ENCODE measurements at regions not wholly inside any gene's neighbourhood (a gene's known extent, or its start where the extent isn't known, plus 50 kb on each side); places are given as distances from the start of the nearest gene placed in this dataset.
"Not testable (repeated sequence)": the region's sequence is repeated elsewhere in the genome, so short reads cannot be mapped to it uniquely, and the experiment has no call there.

DNA sequence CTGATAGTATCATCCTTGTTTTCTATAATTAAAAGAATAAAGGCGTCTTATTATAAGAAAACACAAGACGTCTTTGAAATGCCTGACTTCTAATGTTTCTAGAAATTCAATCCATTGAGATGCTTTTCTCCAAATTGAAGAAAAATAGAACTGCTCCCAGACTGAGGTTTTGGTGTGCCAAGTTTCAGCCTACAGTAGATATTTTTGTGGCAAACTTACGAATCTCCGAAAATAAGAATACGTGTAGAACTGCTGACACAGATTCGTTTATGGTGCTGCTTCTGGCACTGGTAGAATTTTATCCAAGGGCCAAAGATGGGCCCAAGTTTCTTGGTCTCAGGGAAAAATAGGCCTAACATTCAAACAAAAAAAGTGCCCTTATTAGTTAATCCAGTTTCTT lies 554.5 kb upstream of the NR5A2 start:
- DNase-seq (ENCODE audit: extremely low read depth, low read depth), result no peak

DNA sequence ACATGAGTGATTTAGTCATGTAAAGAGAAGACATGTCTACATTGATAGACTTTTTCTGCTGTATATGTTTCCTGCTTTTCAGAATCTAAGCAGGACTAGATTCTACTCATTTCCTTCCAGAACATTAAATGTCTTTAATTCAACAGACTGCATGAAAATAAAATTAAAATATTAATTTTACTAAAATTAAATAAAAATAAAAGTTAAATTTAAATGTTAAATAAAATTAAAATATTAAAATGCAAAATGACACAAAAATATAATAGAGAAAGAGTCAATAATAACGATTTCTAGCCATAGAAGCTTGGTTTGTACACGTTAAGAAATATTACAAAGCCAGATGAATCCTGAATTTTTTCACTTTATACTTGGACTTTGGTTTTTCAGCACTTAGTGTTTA lies 552.8 kb upstream of the NR5A2 start:
- DNase-seq (ENCODE audit: extremely low read depth, low read depth), result no peak

DNA sequence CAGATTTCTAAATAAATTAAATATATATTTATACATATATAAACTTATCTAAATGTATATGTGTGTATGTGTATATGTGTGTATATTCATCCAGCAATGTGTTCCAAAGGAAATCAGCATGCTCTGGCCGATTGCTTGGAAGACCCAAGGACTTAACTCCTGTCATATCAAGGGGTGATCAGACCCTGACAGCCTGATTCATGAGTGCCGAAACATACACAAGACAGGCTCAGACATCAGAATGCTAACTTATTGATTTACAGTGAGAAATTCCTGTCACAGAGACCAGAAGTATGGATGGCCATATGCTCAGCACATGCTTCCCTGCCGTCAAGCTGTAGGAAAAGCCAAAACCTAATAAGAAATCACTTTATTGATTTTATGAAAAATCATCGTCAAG lies 545.1 kb upstream of the NR5A2 start:
- no peak for DNase-seq (ENCODE audit: extremely low read depth, low read depth)

DNA sequence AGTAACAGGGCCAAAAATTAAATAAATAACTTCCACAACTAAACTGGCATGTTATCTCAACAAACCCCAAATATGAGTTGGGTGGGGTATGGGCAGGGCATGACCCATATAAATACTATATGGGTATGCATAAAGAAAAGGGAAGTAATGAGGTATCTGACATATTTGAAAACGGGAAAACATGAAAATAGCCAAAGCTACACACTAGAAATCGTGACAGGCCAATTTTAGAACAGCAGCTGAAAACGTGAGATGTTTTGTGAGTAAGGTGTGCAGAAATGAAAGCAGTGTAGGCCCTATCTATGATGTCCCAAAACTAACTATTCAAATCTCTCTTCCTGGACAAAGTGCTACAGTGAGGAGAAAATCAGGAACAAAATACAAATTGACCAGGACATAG lies 537.9 kb upstream of the NR5A2 start:
- no peak for DNase-seq (ENCODE audit: extremely low read depth, low read depth)

DNA sequence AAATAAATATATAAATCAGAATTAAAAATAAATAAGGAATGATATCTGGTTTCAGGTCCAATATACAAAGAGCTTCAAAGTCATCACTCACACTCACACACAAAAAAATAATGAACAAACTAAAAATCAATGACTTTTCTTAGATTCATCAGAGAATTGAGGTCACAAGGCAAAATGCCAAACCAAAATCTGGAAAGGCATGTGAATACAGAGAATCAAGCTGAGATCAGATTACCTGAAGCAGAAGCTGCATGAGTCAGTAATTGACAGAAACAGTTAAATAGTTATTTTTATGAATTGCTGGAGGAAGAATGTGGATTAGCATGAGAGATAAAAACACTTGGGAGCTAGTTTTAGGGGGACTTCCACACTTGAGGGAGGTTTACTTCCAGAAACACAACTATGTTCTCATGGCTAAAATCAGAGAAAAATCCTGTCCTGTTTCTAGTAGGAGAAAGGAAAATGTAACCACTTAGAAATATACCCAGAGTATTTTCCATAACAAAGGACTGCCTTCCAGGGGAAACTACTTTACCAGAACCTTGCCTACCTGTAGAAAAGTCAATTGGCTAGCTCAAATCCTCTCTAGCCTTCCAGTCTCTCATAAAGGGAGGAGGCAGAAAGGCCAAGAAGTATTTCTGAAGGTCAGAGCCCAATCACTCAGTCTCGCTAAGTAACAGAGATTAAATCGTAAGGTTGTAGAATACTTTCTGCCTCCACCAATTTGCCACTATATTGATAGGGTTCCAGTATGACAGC lies 536.6 kb upstream of the NR5A2 start:
- DNase-seq (ENCODE audit: extremely low read depth, low read depth), result no peak

DNA sequence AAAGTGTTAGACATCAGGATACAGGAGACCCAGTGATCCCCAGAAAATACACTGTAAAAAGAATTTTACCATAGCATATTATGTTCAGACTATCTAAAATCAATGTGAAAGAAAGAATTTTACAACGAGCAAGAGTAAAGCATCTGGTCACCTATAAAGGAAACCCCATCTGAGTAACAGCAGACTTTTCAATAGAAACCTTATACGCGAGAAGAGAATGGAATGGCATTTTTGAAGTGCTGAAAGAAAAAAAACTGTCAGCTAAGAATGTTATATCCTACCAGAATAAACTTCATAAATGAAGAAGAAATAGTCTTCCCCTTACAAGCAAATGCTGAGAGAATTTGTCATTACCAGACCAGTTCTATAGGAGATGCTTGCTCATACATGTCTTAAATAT lies 532.1 kb upstream of the NR5A2 start:
- no peak for DNase-seq (ENCODE audit: extremely low read depth, low read depth)

DNA sequence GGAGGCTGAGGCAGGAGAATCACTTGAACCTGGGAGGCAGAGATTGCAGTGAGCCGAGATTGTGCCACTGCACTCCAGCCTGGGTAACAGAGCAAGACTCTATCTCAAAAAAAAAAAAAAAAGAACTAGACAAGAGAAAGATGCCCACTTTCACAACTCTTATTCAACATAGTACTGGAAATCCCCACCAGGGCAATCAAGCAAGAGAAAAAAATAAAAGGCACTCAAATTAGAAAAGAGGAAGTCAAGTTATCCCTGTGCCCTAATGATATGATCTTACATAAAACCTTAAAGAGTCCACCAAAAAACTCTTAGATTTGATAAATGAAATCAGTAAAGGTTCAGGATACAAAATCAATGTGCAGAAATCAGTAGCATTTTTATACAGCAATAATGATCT lies 528.7 kb upstream of the NR5A2 start:
- DNase-seq (ENCODE audit: extremely low read depth, low read depth), result not testable (repeated sequence)

DNA sequence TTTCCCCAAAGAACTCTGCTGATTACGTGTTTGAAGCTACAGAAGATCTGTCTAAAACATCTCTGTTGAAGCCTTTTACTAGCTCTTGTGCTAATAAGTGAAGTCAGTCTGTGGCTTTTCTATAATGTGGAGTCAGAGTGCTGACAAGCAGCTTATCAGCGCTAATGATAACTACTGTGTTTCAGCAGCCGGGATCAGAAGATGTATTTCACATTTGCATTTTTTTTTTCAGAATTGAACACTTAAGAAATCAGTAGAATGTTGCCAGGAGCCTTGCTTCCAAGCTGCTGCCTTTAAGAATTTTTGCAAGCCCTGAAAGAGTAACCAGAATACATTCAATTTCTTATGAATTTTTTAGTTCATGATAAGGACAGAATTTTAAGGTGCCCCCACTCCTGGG lies 519.4 kb upstream of the NR5A2 start:
- no peak for DNase-seq (ENCODE audit: extremely low read depth, low read depth)

DNA sequence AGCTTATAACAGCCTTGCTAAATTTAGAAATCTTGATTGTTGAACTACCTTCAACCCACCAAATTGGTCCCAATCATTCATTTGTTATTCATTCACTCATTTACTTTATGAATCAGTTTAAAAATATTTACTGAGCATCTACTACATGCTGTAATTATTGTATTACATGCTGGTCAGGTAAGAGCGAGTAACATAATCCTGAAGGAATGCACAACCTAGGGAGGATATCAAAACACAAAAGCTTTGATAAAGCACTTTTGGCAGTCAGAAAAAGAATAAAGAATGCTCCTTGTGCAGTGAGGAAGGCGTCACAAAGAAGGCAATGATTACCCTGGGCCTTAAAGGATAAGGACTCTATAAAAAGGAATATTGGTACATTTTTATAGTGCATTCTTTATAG lies 518.9 kb upstream of the NR5A2 start:
- no peak for DNase-seq (ENCODE audit: extremely low read depth, low read depth)

DNA sequence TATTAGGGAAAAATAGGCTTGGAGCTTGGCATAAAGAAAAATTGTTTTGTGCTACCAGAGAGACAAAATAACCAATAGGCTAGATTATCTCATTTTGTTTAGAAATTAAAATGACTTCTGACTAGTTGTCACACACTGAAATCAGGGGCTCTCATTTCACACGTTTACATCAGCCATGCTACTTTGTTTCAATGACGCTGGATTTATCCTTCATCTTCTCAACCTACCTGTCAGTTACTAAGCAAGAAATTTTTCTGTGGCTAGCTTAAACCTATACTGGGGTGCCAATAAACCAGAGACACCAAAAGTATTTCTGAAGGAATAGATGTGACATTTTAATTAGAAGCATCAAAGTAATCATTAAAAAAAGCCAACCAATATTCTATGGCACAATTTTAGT lies 518.1 kb upstream of the NR5A2 start:
- no peak for DNase-seq (ENCODE audit: extremely low read depth, low read depth)

DNA sequence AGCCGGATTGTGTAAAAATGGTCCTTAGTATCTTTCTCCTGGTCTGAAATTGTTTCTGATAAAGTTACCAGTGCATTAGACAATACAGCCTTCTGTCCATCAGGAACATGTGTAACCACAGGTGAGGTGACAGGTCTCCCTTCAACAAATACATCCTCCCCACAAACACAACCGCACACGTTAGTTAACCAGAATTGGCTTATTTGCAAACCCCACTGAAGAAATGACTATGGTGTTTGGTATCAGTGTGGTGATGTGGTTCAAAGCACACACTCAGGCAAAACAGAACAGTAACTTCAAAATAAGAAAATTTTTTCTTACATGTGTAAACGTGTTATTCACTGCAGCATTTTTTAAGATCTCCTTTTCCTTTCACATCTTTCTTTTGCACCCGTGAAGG lies 517.2 kb upstream of the NR5A2 start:
- no peak for DNase-seq (ENCODE audit: extremely low read depth, low read depth)

DNA sequence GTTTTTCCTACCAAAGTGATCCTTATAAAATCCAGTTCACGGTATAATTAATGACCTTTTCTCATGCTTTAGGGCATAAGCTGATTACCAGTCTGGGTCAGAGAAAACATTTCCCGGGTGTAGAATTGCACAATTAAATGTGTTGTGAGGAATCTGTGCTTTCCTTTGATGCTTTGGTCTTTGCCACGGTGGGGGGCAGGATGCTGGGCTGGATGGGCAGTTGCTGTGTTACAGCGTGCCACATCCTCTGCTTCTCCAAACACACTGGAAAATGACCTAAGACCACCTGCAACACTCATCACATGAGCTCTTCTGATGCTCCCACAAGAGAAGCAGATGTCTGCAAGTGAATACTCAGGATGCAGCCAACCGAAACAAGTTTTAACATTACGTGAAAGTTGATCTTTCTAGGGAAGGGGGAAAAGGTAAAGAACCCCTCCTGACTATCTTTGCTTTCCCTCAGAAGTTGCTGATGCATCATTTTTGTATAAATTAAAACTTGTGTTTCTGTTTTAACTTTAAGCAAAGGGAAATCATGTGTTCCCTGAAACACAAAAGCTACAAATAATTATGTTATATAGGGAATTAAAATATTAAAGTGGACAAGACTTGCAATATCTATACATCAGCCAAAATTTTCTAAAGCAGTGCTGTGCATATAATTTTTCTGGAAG lies 515.3 kb upstream of the NR5A2 start:
- no peak for DNase-seq (ENCODE audit: extremely low read depth, low read depth)

DNA sequence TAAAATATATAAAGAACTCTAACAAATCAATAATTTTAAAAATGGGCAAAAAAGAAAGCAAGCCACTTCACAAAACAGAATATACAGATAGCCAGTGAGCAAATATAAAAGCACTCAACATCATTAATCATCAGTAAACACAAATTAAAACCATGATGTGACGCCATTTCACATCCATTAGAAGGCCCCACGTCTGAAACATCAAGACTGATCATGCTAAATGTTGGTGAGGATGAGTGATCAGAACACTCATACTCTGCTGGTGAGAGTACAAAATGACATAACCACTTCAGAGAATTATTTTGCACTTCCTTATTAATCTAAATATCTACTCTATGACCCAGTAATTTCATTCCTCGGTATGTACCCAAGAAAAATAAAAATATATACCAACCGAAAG lies 512.2 kb upstream of the NR5A2 start:
- DNase-seq (ENCODE audit: extremely low read depth, low read depth), result no peak

DNA sequence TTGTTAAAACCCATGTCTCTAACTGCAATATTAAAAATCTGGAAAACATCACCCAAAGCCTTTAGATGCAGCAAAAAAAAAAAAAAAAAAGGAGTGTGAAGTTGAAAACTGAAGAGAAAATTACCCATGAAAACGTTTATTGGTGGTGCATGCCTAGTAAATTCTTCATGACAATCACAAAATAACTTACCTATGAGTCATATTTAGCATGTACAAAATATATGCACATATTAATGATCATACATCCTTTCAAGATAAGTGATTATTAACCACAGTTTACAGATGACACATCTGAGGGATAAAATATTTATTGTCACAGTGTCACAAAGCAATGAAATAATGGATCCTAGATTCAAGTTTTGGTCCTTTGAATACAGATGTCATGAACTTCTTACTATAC lies 505.2 kb upstream of the NR5A2 start:
- no peak for DNase-seq (ENCODE audit: extremely low read depth, low read depth)

DNA sequence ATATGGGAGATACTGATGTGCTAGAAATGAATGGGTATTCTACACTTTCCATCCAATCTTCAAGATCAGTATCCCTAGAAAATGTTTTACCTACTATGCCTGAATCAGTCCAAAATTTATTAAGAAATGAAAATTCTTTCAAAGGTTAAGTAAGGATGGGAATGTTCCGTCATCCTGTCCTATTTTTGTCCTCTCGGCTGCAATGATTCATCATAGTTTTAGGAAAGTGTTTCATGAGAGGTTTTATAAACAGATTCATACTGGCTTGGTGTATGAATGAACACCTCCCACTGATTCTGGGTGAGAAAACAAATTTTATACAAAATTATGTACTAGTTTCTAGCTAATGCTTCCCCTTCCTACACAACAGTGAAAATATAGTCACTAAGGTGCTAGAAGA lies 504.6 kb upstream of the NR5A2 start:
- DNase-seq (ENCODE audit: extremely low read depth, low read depth), result no peak

DNA sequence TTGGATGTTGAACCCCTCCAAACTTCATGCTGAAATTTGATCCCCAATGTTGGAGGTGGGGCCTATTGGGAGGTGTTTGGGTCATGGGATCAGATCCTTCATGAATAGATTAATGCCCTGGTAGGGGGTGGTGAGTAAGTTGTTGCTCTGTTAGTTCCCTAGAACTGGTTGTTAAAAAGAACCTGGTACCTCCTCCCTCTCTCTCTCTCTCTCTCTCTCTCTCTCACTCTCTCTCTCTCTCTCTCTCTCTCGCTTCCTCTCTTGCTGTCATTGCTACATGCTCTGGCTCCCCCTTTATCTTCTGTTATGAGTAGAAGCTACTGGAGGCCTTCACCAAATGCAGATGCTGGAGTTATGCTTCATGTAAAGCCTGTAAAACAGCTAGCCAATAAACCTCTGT lies 498.2 kb upstream of the NR5A2 start:
- DNase-seq (ENCODE audit: extremely low read depth, low read depth), result no peak

DNA sequence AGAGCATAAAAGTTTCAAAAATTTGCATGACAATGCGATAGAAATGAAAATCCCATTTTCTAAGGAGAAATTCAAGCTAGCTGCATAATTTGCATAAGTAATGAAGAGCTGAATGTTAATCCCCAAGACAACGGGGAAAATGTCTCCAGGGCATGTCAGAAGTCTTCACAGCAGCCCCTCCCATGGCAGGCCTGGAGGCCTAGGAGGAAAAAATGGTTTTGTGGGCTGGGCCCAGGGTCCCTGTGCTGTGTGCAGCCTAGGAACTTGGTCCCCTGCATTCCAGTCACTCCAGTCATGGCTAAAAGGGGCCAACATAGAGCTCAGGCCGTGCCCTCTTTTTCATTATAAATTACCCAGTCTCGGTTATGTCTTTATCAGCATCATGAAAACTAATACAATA lies 494.1 kb upstream of the NR5A2 start:
- not testable (repeated sequence) for DNase-seq (ENCODE audit: extremely low read depth, low read depth)

DNA sequence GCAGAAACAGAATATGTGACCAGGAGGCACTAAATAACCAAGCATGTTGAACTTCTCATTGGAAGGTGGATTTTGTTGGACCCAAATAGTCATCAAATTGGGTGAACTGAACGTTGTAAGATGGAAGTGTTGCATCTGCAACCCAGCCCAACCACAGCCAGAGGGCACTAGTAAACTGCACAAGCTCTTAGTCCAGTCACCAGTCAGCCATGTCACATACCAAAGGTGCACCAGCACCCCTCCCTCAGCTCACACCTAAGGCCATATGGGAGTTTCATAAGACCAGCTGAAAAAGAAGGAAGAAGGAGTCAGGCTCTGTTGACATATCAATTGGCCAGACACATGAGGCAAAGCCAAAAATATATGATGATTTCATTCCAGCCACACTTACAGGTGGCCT lies 481.7 kb upstream of the NR5A2 start:
- no peak for DNase-seq (ENCODE audit: extremely low read depth, low read depth)

DNA sequence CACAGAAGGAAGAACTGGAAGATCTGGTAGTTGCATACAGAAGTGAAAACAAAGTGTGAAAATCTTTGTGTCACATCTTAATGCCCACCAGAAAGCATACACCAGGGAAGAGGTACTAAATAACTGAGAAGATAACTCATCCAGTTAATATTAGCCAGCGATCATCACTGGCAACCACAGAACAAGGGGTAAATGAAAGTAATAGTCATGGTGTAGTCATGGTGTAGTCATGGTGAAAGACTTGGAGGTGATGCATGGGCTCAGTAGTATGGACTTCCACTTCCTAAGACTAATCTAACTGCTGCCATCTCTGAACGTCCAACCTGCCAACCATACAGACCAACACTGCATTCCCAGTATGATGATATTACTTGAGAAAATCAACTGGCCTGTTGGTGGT lies 481.2 kb upstream of the NR5A2 start:
- DNase-seq (ENCODE audit: extremely low read depth, low read depth), result no peak

DNA sequence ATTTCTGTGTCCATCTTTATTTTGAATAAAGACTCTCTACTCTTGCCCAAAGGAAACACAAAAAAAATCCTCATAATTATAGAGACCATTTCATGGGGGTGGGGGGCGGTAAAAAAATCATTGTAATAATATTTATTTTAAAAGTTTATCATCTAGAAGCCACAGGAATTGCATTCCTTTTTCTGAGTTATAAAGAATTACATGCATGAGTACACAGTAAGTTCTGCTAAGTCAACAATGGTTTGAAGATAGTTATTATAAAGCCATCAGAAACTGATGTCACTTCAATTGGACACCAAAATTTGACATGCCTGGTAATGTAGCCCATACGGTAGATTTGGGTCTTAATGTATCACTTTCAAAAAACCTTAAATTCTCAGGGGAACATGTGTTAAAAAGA lies 478.1 kb upstream of the NR5A2 start:
- no peak for DNase-seq (ENCODE audit: extremely low read depth, low read depth)

DNA sequence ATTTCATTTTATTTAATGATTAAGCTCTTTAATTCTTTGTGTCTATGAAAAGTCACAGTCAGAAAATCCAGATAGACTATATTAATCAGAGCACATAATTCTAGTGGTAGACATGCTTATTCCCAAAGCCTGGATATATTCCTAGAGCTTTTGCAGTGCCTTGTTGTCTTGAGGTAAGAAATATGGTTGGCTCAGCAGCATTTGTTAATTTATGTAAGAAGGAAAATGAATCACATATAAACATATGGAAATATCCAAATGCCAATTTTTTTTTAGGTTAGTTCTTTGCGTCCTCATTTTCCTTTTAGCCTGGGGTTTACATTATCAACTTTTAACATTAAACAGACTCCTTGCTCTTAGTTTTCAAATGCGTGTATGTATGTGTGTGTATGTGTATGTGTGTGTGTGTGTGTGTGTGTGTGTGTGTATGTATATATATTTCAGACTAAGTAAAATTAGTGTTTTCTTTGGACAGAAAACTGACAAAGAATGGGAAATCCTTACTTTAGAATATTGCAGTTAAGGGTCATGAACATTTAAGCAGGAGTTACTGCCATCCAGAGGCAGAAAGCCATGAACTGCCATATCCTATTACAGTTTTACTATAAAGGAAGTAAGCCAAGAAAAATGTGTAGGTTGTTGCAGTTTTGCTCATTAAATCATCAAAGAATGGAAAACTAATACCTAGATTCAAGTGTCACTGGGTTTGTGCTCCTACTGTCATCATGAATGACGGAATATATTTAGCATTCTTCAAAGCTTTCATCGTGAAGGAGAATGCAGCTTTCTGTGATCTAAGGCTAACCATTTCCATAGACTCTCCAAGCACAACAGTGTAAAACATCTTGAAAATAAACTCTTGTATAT lies 477.1 kb upstream of the NR5A2 start:
- DNase-seq (ENCODE audit: extremely low read depth, low read depth), result no peak
